HG02623 (cell line): ENCODE measurements at regions not wholly inside any gene's neighbourhood (a gene's known extent, or its start where the extent isn't known, plus 50 kb on each side); places are given as distances from the start of the nearest gene placed in this dataset.

ENCODE experiments used
- ATAC-seq: cut with Tn5 transposase; IDR thresholded peaks from one replicate; pipeline ENCODE4 v1.9.1; 2021; ENCODE audit warnings: moderate library complexity; ENCODE audit not compliant: unreplicated experiment

- ATAC-seq = no peak
Measured at GRCh38 chr2:8623958-8624591, 57.8 kb upstream of the ID2 start.

GRCh38 chr2:8624855-8625398 is 56.9 kb upstream of the ID2 start:
- ATAC-seq = no peak

- ATAC-seq = no peak
Measured at GRCh38 chr2:8625399-8626300, 56.2 kb upstream of the ID2 start.

- no peak for ATAC-seq
Measured at GRCh38 chr2:8626572-8626971, 55.3 kb upstream of the ID2 start.

- ATAC-seq = no peak
Measured at GRCh38 chr2:8627019-8627691, 54.7 kb upstream of the ID2 start.

- no peak for ATAC-seq
Measured at GRCh38 chr2:8627692-8628085, 54.2 kb upstream of the ID2 start.

- ATAC-seq = no peak
Measured at GRCh38 chr2:8628179-8628865, 53.5 kb upstream of the ID2 start.

- no peak for ATAC-seq
Measured at GRCh38 chr2:8628866-8629209, 53.0 kb upstream of the ID2 start.

GRCh38 chr2:8629402-8629801 is 52.5 kb upstream of the ID2 start:
- ATAC-seq = no peak

- no peak for ATAC-seq
Measured at GRCh38 chr2:8630676-8631464, 51.0 kb upstream of the ID2 start.

- no peak for ATAC-seq
Measured at GRCh38 chr2:8631465-8632005, 50.3 kb upstream of the ID2 start.
